GM12874 (cell line): ENCODE measurements at regions not wholly inside any gene's neighbourhood (a gene's known extent, or its start where the extent isn't known, plus 50 kb on each side); places are given as distances from the start of the nearest gene placed in this dataset.

Experiments
- TF ChIP-seq, protein P1 (sequence below): IDR thresholded peaks from 2 replicates; pipeline ENCODE4 v1.5.1; 2011; ENCODE audit warnings: low read depth, mild to moderate bottlenecking, control low read depth, low read length, moderate library complexity; ENCODE audit not compliant: insufficient read depth

DNA sequence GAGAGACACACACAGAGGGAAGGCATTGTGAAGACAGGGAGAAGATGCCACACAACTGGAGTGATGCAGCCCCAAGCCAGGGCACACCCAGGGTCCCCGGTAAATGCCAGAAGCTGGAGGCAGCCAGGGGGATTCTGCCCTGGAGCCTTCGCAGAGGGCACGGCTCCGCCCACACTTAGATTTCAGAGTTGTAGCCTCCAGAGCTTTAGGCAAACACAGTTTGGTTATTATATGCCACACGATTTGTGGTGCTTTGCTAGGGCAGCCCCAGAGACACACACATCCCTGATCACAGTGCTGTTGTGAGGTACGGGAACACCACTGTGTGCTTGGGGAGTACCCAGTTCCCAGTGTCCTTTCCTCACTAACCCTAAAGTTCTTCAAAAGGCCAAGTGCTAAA lies 280.6 kb downstream of the SMOC2 start:
- TF ChIP-seq, protein P1, sequence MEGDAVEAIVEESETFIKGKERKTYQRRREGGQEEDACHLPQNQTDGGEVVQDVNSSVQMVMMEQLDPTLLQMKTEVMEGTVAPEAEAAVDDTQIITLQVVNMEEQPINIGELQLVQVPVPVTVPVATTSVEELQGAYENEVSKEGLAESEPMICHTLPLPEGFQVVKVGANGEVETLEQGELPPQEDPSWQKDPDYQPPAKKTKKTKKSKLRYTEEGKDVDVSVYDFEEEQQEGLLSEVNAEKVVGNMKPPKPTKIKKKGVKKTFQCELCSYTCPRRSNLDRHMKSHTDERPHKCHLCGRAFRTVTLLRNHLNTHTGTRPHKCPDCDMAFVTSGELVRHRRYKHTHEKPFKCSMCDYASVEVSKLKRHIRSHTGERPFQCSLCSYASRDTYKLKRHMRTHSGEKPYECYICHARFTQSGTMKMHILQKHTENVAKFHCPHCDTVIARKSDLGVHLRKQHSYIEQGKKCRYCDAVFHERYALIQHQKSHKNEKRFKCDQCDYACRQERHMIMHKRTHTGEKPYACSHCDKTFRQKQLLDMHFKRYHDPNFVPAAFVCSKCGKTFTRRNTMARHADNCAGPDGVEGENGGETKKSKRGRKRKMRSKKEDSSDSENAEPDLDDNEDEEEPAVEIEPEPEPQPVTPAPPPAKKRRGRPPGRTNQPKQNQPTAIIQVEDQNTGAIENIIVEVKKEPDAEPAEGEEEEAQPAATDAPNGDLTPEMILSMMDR: no peak

DNA sequence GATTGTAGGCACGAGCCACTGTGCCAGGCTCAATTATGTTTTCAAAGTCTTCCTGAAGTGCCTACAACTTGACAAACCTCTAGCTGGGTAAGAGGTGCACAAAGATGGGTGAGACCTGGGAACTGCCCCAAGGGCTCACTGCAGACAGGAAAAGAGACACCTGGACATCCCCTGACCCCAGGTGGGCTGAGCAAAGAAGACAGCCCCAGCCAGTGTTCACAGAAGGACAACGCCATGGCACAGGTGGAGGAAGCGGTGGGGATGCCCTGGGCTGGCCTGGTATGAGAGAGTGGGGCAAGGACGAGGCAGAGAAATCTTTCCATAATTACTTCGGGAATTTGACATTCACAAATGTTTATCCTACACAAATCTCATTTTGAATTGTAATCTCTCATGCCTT lies 278.9 kb downstream of the SMOC2 start:
- TF ChIP-seq, protein P1: no peak

DNA sequence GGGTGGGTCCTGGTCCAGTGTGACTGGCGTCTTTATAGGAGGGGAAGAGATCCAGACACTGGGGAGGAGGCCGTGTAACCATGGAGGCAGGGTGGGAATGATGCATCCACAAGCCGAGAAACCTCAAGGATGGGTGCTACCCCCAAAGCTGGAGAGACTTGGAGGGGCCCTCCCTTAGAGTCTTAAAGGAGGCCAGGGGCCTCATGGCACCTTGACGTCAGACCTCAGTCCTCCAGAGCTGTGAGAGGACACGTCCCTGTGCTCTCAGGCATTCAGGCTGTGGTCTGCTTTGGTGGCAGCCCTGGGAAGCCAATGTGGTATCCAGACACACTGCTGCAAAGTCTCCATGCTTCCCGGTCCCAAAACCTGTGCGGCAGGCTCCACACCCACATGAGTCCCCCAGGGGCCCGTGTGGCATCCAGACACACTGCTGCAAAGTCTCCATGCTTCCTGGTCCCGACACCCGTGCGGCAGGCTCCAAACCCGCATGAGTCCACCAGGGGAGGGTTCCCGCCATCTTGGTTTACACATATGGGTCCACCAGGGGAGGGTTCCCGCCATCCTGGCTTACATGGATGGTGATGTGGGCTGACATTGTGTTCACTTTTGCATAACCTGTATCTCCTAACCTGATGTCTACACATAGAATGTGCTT lies 278.0 kb downstream of the SMOC2 start:
- TF ChIP-seq, protein P1: no peak
